ENCODE measurements at regions not wholly inside any gene's neighbourhood (a gene's known extent, or its start where the extent isn't known, plus 50 kb on each side); places are given as distances from the start of the nearest gene placed in this dataset.

- TF ChIP-seq RFX1 (IDR thresholded peaks at IDR 0.05), result no peak
- TF ChIP-seq CCAR2 (optimal IDR thresholded peaks at IDR 0.05; ENCODE audit: low read depth, low read length), result no peak
- no peak for TF ChIP-seq TIGD3 (CRISPR knock-in tag; IDR thresholded peaks at IDR 0.05; ENCODE audit: borderline replicate concordance)
Measured at GRCh38 chr9:108103046-108103693, 613.6 kb upstream of the KLF4 start.

All from HepG2 (cell line).